ENCODE measurements at regions not wholly inside any gene's neighbourhood (a gene's known extent, or its start where the extent isn't known, plus 50 kb on each side); places are given as distances from the start of the nearest gene placed in this dataset.
A peak's percentile ranks its signal among the peaks of the same experiment; 100 is the strongest.
"Not testable (repeated sequence)": the region's sequence is repeated elsewhere in the genome, so short reads cannot be mapped to it uniquely, and the experiment has no call there.

GRCh38 chr4:179163147-179163546 is 1720.9 kb upstream of the AGA start:
- DNase-seq: no peak

- DNase-seq: no peak
Measured at GRCh38 chr4:179164267-179164999, 1722.2 kb upstream of the AGA start.

- no peak for DNase-seq
Measured at GRCh38 chr4:179165000-179165738, 1722.9 kb upstream of the AGA start.

GRCh38 chr4:179165862-179166261 is 1723.6 kb upstream of the AGA start:
- no peak for DNase-seq

- not testable (repeated sequence) for DNase-seq
Measured at GRCh38 chr4:179170308-179170707, 1728.1 kb upstream of the AGA start.

- no peak for DNase-seq
Measured at GRCh38 chr4:179182741-179183140, 1740.5 kb upstream of the AGA start.

- DNase-seq: no peak
Measured at GRCh38 chr4:179195887-179196286, 1753.7 kb upstream of the AGA start.

- DNase-seq: no peak
Measured at GRCh38 chr4:179196511-179196910, 1754.3 kb upstream of the AGA start.

- DNase-seq: no peak
Measured at GRCh38 chr4:179200681-179201080, 1758.4 kb upstream of the AGA start.

GRCh38 chr4:179225594-179225993 is 1783.4 kb upstream of the AGA start:
- no peak for DNase-seq

GRCh38 chr4:179248821-179249220 is 1806.6 kb upstream of the AGA start:
- no peak for DNase-seq

GRCh38 chr4:179268791-179269190 is 1826.6 kb upstream of the AGA start:
- DNase-seq: no peak

GRCh38 chr4:179272282-179272681 is 1830.0 kb upstream of the AGA start:
- no peak for DNase-seq

- no peak for DNase-seq
Measured at GRCh38 chr4:179278647-179279046, 1836.4 kb upstream of the AGA start.

GRCh38 chr4:179285696-179286095 is 1843.5 kb upstream of the AGA start:
- no peak for DNase-seq

GRCh38 chr4:179291657-179292056 is 1849.4 kb upstream of the AGA start:
- DNase-seq: no peak

GRCh38 chr4:179292468-179292867 is 1850.2 kb upstream of the AGA start:
- DNase-seq: no peak

- peak; percentile 18 for DNase-seq
Measured at GRCh38 chr4:179307297-179308136, 1865.3 kb upstream of the AGA start.

- no peak for DNase-seq
Measured at GRCh38 chr4:179313823-179314222, 1871.6 kb upstream of the AGA start.

- DNase-seq: no peak
Measured at GRCh38 chr4:179325181-179325580, 1882.9 kb upstream of the AGA start.

GRCh38 chr4:179328627-179329026 is 1886.4 kb upstream of the AGA start:
- DNase-seq: no peak

- no peak for DNase-seq
Measured at GRCh38 chr4:179331362-179331761, 1889.1 kb upstream of the AGA start.

GRCh38 chr4:179344861-179345260 is 1902.6 kb upstream of the AGA start:
- DNase-seq: no peak

GRCh38 chr4:179352221-179352620 is 1910.0 kb upstream of the AGA start:
- DNase-seq: no peak

Data from amniotic stem cell (primary cell).